HG02840 (cell line): ENCODE measurements at regions not wholly inside any gene's neighbourhood (a gene's known extent, or its start where the extent isn't known, plus 50 kb on each side); places are given as distances from the start of the nearest gene placed in this dataset.
"Not testable (repeated sequence)": the region's sequence is repeated elsewhere in the genome, so short reads cannot be mapped to it uniquely, and the experiment has no call there.

Experiments used
- ATAC-seq: cut with Tn5 transposase; IDR thresholded peaks from one replicate; pipeline ENCODE4 v1.9.1; 2021; ENCODE audit warnings: mild to moderate bottlenecking, moderate library complexity, moderate number of reproducible peaks; ENCODE audit not compliant: unreplicated experiment, low FRiP score

DNA sequence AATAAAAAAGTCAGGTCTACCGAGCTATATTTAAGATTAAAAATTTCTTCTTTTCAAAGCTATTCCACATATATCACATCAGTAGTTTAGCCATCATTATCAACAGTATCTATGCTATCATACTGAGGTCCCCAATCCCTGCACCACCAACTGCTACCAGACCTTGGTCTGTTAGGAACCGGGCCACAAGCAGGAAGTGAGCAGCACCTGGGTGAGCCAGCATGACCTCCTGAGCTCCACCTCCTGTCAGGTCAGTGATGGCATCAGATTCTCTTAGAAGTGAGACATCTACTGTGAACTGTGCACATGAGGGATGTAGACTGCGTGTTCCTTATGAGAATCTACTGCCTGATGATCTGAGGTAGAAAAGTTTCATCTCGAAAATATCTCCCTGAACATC, 632.1 kb upstream of the KCND2 start:
- ATAC-seq, result no peak

DNA sequence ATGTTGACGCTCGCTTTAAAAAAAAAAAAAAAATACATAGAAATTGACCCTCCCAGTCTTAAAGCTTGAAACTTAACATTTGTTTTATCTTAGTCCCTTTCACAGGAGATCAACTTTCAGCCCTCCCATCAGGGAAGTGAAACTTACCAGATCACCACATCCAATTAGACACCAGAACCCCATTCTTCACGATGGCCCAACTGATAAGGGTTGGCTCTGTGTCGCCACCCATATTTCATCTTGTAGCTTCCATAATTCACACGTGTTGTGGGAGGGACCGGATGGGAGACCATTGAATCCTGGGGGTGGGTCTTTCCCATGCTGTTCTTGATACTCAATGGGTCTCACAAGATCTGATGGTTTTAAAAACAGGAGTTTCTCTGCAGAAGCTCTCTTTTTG, 629.4 kb upstream of the KCND2 start:
- no peak for ATAC-seq

DNA sequence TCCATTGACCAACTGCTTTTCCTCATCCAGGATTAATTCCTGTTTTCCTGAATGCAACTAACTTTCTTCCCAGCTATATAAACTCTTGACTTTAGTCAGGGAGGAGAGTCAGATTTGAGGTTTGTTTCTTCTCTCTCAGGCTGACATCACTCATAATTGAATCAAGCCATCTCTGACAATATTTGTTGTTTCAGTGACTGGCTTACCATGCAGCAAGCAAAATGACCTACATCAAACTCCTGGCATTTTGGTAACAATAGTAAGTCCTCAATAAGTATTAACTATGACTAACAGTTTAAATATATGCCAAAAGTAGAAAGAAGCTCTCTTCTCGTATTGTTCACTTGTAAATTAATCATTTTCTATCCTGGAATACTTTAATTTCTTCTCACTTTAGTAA, 625.7 kb upstream of the KCND2 start:
- ATAC-seq, result no peak

DNA sequence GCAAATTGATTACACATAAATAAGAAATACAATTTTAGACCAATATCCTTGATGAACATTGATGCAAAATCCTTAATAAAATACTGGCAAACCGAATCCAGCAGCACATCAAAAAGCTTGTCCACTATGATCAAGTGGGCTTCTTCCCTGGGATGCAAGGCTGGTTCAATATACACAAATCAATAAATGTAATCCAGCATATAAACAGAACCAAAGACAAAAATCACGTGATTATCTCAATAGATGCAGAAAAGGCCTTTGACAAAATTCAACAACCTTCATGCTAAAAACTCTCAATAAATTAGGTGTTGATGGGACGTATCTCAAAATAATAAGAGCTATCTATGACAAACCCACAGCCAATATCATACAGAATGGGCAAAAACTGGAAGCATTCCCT, 624.2 kb upstream of the KCND2 start:
- ATAC-seq, result not testable (repeated sequence)

DNA sequence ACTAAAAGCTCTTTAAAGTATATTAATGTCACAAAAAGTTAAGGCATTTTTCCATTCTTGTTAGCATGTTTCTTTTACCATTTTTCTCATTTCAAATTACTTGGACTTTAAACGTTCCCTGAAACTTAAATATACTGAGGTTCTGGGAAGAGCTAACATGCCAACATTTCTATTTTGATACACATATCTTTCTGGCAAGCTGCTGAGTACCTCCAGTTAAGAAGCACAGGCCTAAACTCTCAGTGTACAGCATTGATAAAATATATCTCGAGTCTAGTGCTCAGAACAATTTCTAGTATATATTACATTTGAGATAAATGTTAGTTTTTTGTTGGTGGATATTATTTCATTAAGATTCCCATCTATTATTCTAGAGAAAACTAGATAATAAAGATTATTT, 612.9 kb upstream of the KCND2 start:
- no peak for ATAC-seq

DNA sequence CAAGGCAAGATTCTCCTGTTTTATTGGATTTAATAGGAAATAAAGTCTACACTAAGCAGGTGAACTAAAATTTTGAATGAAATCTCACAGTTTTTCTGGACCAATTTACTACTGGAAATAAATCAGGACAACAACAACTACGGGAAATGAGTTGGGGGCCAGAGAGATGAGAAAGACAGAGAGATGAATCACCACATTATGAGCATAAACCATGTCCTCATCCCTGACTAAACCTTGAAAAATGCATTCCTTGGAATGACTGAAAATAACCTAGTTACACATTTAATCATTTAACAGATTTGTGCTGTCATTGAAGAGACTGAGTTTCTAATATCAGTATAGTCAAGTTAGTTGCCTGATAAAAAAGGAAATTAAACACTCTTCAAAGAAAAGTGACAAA, 608.4 kb upstream of the KCND2 start:
- ATAC-seq, result no peak

DNA sequence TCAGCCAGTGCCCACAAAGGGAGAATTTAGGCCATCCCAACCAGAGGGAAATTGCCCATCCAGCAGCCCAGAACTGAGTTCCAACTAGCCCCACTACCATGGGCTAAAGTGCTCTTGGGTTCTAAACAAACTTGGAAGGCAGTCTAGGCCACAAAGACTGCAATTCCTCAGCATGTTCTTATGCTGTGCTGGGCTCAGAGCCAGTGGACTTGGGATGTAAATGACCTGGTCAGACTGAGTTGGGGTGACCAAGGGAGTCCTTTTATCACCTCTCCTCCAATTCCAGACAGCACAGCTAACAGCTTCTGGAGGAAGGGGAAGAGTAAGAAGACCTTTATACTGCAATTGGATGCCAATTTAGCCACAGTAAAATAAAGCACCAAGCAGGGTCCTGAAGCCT, 607.2 kb upstream of the KCND2 start:
- no peak for ATAC-seq

DNA sequence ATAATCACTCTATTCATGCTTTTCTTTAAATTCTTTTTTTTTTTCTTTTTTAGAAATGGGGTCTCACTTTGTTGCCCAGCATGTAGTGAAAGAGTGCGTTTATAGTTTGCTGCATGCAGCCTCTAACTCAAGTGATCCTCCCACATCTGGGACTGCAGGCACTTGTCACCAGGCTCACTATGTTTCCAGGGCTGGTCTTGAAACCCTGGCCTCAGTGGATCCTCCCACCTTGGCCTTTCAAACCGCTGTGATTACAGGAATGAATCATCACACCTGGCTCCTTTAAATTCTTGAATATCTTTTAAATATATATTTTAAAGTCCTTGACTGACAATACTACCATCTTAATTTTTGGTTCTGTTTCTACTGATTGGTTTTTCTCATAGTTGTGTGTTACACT, 591.6 kb upstream of the KCND2 start:
- ATAC-seq, result no peak

DNA sequence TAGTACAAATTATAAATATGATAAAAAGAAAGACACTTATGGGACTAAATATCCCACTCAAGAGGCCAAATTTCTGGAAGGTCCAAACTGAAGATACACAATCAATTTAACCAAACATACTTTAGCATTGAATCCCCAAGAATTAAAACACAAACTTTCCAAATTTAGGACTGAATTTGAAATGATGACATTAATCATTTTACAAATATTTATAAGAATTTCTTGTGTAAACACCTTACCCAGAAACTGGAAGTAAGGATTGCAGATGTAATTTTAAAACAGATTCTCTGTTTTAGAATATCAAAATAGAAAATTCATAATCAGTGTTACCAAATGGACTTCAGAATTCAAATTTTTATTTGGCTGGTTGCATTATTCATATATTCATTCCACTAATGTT, 588.2 kb upstream of the KCND2 start:
- no peak for ATAC-seq

DNA sequence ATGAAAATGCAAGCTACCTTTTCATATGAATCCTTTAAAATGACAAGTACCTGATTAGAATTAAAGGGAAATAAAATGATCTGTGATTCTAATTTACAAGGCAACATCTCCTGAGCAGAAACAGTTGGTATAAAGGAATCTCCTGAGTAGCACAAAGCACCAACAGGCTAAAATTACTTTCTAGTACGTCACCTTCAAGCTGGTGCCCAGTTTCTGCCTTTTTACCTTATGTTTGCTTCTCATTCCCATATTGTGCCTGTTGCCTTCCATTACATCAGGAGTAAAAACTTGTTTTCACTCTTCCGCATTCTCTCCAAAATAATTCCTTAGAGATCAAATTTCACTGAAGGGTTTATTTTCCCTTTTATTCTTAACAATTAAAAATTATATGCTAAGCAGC, 587.1 kb upstream of the KCND2 start:
- no peak for ATAC-seq

DNA sequence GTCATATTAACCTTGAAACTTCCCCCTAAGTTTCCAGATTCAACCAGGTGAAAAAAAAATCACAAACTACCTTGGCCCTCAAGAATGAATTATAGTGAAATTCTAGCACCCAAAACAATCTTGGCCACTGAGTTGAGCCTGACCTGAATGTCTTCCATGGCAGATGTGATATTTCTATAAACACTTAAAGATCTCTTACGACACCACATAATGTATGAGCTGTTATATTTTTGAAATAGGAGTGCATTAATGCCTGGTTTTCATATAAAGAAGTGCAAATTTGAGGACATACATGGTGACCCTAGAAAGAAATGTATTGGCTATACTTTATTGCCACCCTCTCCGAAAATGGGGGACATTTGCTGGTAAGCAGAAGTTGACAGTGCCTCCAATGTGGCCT, 584.1 kb upstream of the KCND2 start:
- ATAC-seq, result no peak

DNA sequence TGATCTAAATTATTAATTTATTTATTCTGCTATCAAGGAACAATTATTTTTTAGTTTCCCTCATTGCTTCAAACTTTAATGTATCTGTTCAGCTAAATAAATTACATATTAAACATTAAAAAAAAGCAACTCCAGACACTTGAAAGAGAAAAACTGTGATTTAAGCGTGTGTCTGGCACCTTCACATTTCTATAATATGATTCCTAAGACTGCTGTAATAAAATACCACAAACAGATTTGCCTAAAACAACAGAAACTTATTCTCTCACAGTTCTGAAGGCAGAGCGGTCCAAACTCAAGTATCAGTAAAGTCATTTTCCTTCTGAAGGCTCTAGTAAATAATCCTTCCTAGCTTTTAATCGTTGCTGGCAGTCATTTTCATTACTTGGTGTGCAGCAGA, 580.4 kb upstream of the KCND2 start:
- ATAC-seq, result no peak

DNA sequence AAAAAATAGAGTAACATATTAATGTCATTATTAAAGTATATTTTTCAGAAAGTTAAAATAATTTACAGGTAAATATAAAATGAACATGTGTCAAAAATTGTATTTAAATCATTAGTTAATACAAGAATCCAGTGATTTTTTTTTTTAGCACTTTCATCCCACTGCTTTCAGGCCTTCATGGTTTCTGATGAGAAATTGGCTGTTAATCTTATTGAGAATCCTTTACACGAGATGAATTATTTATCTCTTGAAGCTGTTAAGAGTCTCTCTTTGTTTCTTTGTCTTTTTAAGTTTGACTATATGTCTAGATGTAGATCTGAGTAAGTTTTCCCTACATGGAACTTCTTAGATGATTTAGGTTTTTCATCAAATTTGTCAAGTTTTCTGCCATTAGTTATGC, 578.5 kb upstream of the KCND2 start:
- ATAC-seq, result no peak

DNA sequence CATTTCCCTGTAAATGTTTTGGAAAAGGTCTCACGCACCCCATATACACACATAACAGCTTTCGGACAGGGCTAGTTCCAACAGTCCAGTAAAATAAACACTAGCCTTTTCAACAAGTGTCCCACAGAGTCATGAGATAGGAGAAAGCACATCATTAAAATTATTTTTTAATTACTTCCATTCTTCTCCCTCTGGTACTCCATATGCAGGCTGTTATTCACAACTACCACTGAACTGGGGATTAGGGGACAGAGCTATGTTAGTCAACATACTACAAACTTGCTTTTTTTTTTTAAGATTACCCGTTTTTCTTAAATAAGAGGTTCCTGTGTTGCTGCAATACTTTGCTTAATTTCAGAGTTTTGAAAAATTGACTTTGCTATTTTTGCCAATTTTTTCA, 576.6 kb upstream of the KCND2 start:
- ATAC-seq, result no peak

DNA sequence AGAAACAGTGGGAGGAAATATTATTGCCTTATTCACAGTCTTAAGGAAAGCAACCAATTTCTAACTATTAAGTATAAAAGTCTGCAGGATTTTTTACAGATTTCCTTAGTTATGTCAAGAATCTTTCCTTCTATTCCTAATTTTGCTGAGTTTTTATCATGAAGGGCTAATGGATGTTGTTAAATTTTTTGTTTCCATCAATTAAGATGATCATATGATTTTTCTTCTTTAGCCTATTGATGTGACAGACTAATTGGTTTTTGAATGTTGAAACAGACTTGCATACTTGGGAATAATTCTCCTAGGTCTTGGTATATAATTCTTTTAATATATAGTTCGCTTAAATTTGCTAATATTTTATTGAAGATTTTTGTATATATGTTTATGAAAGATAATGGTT, 569.1 kb upstream of the KCND2 start:
- no peak for ATAC-seq

DNA sequence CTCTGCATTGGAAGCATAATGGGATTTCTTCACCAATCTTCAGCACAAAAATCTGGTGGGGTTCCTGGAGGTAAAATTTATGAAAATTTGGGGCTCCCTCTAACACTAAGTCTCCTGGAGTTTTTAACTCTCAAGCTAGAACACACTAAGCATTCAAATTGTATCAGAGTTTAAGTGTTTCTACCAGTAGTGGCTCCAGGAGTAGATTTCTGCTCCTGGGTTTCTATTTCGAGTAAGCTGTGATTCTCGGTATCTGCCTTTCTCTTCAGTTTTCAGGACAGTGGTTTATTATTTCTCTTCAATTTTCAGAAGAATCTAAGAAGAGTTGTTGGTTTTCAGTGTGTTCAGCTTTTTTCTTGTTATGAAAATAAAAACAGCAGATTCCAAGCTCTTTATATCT, 566.4 kb upstream of the KCND2 start:
- ATAC-seq, result no peak

DNA sequence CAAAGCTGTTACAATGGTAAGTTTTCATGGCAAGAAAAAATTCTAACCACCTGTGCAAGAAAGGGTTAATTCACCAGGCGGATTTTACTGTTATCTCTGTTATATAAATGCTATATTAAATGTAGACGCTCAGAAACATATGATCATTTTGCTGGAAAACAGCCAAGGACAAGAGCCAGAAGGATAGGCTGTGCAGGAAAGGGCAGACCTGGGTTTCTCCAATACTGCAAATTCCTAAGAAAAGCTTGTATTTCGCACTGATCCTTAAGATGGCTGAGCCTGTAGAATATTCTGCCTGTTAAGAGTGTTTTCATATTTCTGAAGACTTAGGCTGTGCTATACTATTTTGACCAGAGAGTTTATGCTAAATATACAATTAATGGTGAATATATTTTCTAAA, 564.1 kb upstream of the KCND2 start:
- ATAC-seq, result no peak

DNA sequence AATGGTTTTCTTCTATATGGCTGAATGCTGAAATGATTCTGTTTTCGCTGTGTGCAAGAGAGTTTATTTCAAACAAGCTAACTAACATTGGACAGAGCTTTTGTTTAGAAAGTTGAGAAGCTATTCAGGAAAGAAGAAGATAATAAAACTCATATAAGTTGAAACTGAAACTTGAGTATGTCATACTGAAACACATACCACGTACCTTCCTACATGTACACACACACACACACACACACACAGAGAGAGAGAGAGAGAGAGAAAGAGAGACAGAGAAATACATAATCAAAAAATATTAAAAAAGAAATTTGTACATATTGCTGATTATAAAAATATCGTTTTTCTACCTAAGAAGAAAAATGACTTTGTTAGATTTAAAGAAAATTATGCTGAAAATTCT, 561.9 kb upstream of the KCND2 start:
- ATAC-seq, result no peak

DNA sequence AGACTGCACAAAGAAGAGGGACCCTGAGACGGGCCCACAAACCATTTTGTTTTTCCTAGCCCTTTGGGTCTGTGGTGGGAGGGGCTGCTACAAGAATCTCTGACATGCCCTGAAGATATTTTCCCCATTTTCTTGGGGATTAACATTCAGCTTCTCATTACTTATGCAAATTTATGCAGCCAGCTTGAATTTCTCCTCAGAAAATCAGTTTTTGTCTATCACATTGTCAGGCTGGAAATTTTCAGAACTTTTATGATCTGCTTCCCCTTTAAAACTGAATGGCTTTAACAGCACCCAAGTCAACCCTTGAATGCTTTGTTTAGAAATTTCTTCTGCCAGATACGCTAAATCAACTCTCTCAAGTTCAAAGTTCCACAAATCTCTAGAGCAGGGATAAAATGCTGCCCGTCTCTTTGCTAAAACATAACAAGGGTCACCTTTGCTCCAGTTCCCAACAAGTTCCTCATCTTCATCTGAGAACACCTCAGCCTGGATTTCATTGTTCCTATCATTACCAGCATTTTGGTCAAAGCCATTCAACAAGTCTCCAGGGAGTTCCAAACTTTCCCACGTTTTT, 560.0 kb upstream of the KCND2 start:
- no peak for ATAC-seq

DNA sequence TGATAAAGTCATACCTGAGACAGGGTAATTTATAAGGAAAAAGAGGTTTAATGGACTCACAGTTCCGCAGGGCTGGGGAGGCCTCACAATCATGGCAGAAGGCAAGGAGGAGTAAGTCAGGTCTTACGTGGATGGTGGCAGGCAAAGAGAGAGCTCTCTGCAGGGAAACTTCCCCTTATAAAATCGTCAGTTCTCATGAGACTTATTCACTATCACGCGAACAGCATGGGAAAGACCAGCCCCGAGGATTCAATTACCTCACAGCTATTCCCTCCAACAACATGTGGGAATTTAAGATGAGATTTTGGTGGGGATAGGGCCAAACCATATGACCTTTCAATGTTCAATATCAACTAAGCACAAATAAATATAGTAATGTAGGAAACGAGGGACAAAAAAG, 559.4 kb upstream of the KCND2 start:
- no peak for ATAC-seq

DNA sequence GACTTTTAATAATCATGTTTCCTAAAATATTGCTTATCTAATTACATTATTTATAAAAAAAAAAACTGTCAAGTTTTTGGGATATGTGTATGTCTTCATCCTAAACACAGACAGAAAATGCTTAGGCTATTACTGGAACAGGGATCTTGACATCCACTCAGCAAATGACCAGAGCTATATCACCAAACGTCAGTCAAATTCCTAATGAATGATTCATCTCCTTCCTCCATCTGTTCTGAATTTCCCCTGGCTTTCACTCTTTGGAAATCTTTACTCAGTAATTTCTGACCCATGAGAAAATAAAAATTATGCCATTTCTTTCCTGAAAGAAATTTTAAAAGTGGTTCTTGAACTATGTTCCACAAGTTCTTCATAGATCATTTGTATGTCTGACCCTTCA, 552.4 kb upstream of the KCND2 start:
- no peak for ATAC-seq

DNA sequence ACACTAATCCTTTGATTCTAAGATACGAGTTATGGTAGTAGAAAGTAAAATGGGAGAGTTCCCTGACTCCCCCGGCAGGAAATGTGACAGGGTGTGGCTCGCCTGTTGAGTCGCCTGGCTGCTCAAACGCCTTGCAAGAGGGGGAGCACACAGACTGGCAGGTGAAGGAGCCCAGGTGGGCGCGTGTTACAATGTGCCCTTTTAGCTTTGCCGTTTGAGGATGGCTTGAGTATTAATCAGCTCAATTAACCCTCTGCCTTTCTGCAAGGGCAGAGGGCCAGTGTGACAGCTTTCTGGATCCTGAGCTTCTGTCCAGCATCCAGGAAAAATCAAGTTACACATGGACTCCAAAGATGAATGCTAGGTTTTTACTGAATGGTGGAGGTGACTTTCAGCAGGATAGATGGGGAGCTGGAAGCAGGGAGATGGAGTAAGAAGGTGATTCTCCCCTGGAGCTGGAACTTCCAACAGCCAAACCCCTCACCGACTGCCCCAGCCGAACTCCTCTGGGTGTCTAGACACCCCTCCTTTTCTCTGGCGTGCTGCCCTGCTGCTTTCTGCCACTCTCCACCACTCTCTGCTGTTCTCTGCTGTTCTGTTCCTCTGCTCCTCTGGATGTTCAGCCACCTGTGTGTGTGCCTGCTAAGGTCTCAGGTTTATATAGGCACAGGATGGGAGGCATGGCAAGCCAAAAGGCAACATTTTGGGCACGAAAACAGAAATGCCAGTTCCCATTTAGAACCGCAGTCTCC, 548.8 kb upstream of the KCND2 start:
- ATAC-seq, result no peak
